K562 (cell line): ENCODE measurements at regions not wholly inside any gene's neighbourhood (a gene's known extent, or its start where the extent isn't known, plus 50 kb on each side); places are given as distances from the start of the nearest gene placed in this dataset.
A peak's percentile ranks its signal among the peaks of the same experiment; 100 is the strongest.

Experiments
- ATAC-seq: fragments of 200-7000 bp; cut with Tn5 transposase; 3 replicates; pipeline ENCODE4 v1.9.1; 2020; ENCODE audit warnings: moderate library complexity
- BruUV-seq: library from RNA; stranded (reverse); fragments of 400-500 nt; replicated peaks from 2 replicates; lab custom pipeline; 2021; lab: Mats Ljungman, UMichigan
- CTCF ChIA-PET: fragments of 300-600 bp; formaldehyde crosslinking; extraction: SDS; loops from one replicate; lab custom pipeline; 2021; ENCODE audit warnings: low intra/inter-chr PET ratio; lab: Yijun Ruan, JAX
- POLR2A ChIA-PET: fragments of 300-600, 350-650 bp; sonication (Branson Sonifier 250); formaldehyde crosslinking; extraction: SDS; loops from one replicate; lab custom pipeline; 2021; ENCODE audit warnings: antibody characterized with exemption, inconsistent platforms; lab: Yijun Ruan, JAX
- DNase-seq, 4 experiments: peaks; one replicate each; pipeline versions ENCODE4 v3.0.0 to v3.0.0-alpha.2; 2011 to 2018; ENCODE audit warnings: low spot score in 3 of 4, mixed read lengths in 3 of 4; ENCODE audit errors: extremely low read depth in 1 of 4
- FAIRE-seq: peaks from 2 replicates; lab custom pipeline; 2011; peaks lifted over from hg19 to GRCh38; lab: Jason Lieb, UNC
- H2AFZ ChIP-seq: 2 replicates; pipeline ENCODE4 v1.6.0; 2011; ENCODE audit warnings: low read depth, low read length, control low read depth, inconsistent platforms
- H3K27ac ChIP-seq: fragments of 200-600 bp; 3 replicates; pipeline ENCODE4 v1.8.0; 2011; ENCODE audit warnings: low read depth, mild to moderate bottlenecking, control low read depth, inconsistent platforms, low read length, moderate library complexity, mixed read lengths; ENCODE audit errors: extremely low read depth
- H3K27me3 ChIP-seq, 2 experiments: fragments of 300-600 bp in 1 of 2; 2 replicates in 1 of 2; 3 replicates in 1 of 2; pipeline versions ENCODE4 v1.6.0 to v1.8.0; 2011; ENCODE audit warnings: inconsistent platforms in 2 of 2, low read length in 2 of 2, mild to moderate bottlenecking in 1 of 2, mixed read lengths in 1 of 2, moderate library complexity in 1 of 2; ENCODE audit not compliant: control insufficient read depth in 2 of 2, insufficient read depth in 2 of 2
- H3K36me3 ChIP-seq: fragments of 300-600 bp; 3 replicates; pipeline ENCODE4 v1.8.0; 2011; ENCODE audit warnings: mild to moderate bottlenecking, low read length, inconsistent platforms; ENCODE audit not compliant: control insufficient read depth, insufficient read depth
- H3K4me1 ChIP-seq, 2 experiments: fragments of 200-600 bp in 1 of 2; replicated peaks in 1 of 2; 2 replicates in 1 of 2; 3 replicates in 1 of 2; pipeline versions ENCODE4 v1.5.1 to v1.8.0; 2011; ENCODE audit warnings: inconsistent platforms in 2 of 2, low read length in 2 of 2, mild to moderate bottlenecking in 1 of 2, mixed read lengths in 1 of 2, moderate library complexity in 1 of 2; ENCODE audit not compliant: control insufficient read depth in 2 of 2, insufficient read depth in 2 of 2
- H3K4me2 ChIP-seq: 2 replicates; pipeline ENCODE4 v1.6.1; 2011; ENCODE audit warnings: low read length, control low read depth, inconsistent platforms, mixed read lengths; ENCODE audit not compliant: insufficient read depth
- H3K4me3 ChIP-seq: fragments of 200-600 bp; sonication (generic), shearing (Covaris generic); 2 replicates; pipeline ENCODE4 v1.5.1; 2016; ENCODE audit warnings: control low read depth, inconsistent platforms
- H3K79me2 ChIP-seq: fragments of 200-600 bp; 3 replicates; pipeline ENCODE4 v1.8.0; 2011; ENCODE audit warnings: low read length, inconsistent platforms; ENCODE audit not compliant: control insufficient read depth, insufficient read depth
- H3K9ac ChIP-seq, 2 experiments: 2 replicates each; pipeline versions ENCODE4 v1.6.0 to v1.6.1; 2011; ENCODE audit warnings: low read depth in 2 of 2, low read length in 2 of 2, control low read depth in 1 of 2, inconsistent platforms in 1 of 2, mild to moderate bottlenecking in 1 of 2, mixed read lengths in 1 of 2; ENCODE audit not compliant: insufficient read depth in 1 of 2
- H3K9me1 ChIP-seq: one replicate; pipeline ENCODE4 v1.6.0; 2011; ENCODE audit warnings: inconsistent platforms, mild to moderate bottlenecking, low read length, moderate library complexity; ENCODE audit not compliant: control insufficient read depth, insufficient read depth
- H3K9me3 ChIP-seq: replicated peaks from 2 replicates; pipeline ENCODE4 v1.5.1; 2011; ENCODE audit warnings: low read depth, low read length, inconsistent platforms; ENCODE audit not compliant: control insufficient read depth, insufficient read depth
- H4K20me1 ChIP-seq: replicated peaks from 2 replicates; pipeline ENCODE4 v1.6.1; 2011; ENCODE audit warnings: low read length, inconsistent platforms, mixed read lengths; ENCODE audit not compliant: control insufficient read depth, insufficient read depth
- BHLHE40 ChIP-seq: IDR thresholded peaks from 2 replicates; pipeline ENCODE4 v1.6.1; 2011; ENCODE audit warnings: low read length, improper control_type of control experiment
- CBX1 ChIP-seq: sonication (generic); IDR thresholded peaks from 2 replicates; pipeline ENCODE4 v1.6.1; 2016; ENCODE audit warnings: antibody characterized with exemption, low read depth, mild to moderate bottlenecking
- CEBPG ChIP-seq, 3 experiments: fragments of 200-800 bp in 1 of 3; sonication (Bioruptor generic) in 1 of 3; sonication (generic) in 1 of 3; formaldehyde crosslinking in 1 of 3; IDR thresholded peaks in 2 of 3; conservative IDR thresholded peaks in 1 of 3; 2 replicates each; pipeline versions ENCODE4 v1.6.1 to v1.8.0; 2016 to 2022; ENCODE audit warnings: missing compliant biosample characterization in 2 of 3, missing genetic modification characterization in 2 of 3, mild to moderate bottlenecking in 1 of 3, missing genetic modification reagents in 1 of 3
- EHMT2 ChIP-seq: fragments of 450-650 bp; IDR thresholded peaks from 2 replicates; pipeline ENCODE4 v1.6.1; 2018; ENCODE audit warnings: antibody characterized with exemption
- FOXK2 ChIP-seq, 2 experiments: fragments of 450-650 bp; IDR thresholded peaks in 1 of 2; conservative IDR thresholded peaks in 1 of 2; 2 replicates each; pipeline ENCODE4 v1.6.1; 2016; ENCODE audit warnings: low read depth in 2 of 2, mild to moderate bottlenecking in 1 of 2
- GABPB2 ChIP-seq: fragments of 250-450 bp; sonication (Bioruptor Pico); conservative IDR thresholded peaks from 2 replicates; pipeline ENCODE4 v1.5.1; 2021; ENCODE audit warnings: mild to moderate bottlenecking
- HMGN3 ChIP-seq: IDR thresholded peaks from 2 replicates; pipeline ENCODE4 v1.6.1; 2011; ENCODE audit warnings: borderline replicate concordance, low read depth, mild to moderate bottlenecking, mixed read lengths, low read length; ENCODE audit not compliant: insufficient read length; ENCODE audit errors: extremely low read depth
- JUND ChIP-seq, 2 experiments: IDR thresholded peaks; 2 replicates in 1 of 2; 3 replicates in 1 of 2; pipeline ENCODE4 v1.6.1; 2011; ENCODE audit warnings: borderline replicate concordance in 2 of 2, low read depth in 2 of 2, low read length in 2 of 2, improper control_type of control experiment in 1 of 2, missing biosample characterization in 1 of 2, missing genetic modification characterization in 1 of 2, missing genetic modification reagents in 1 of 2
- MEIS2 ChIP-seq: fragments of 450-650 bp; IDR thresholded peaks from 2 replicates; pipeline ENCODE4 v1.6.1; 2014; ENCODE audit warnings: mild to moderate bottlenecking; ENCODE audit not compliant: partially characterized antibody
- NFATC3 ChIP-seq: fragments of 450-650 bp; IDR thresholded peaks from 2 replicates; pipeline ENCODE4 v1.6.1; 2017; ENCODE audit warnings: mild to moderate bottlenecking
- PHTF2 ChIP-seq: fragments of 250-450 bp; sonication (Bioruptor Pico); IDR thresholded peaks from 2 replicates; pipeline ENCODE4 v1.5.0; 2021; ENCODE audit warnings: mild to moderate bottlenecking
- SMAD1 ChIP-seq: fragments of 150-350 bp; IDR thresholded peaks from 2 replicates; pipeline ENCODE4 v1.6.1; 2014; ENCODE audit warnings: low read length, low read depth; ENCODE audit not compliant: partially characterized antibody
- SMARCA4 ChIP-seq: fragments of 450-650 bp; IDR thresholded peaks from 2 replicates; pipeline ENCODE4 v1.6.1; 2016
- ZNF175 ChIP-seq: fragments of 200-800 bp; sonication (Bioruptor generic); IDR thresholded peaks from 2 replicates; pipeline ENCODE4 v1.6.1; 2016; ENCODE audit warnings: low read depth, mild to moderate bottlenecking, missing genetic modification characterization, missing compliant biosample characterization
- ZNF589 ChIP-seq: fragments of 200-800 bp; sonication (Bioruptor generic); IDR thresholded peaks from 2 replicates; pipeline ENCODE4 v1.6.1; 2016; ENCODE audit warnings: low read depth, missing genetic modification characterization, missing compliant biosample characterization
- in situ Hi-C: fragments of 300-500 bp; cut with MboI; formaldehyde crosslinking; loops from 4 replicates; pipeline ENCODE4 v1.15.0; 2018; ENCODE audit warnings: inconsistent platforms, mixed read lengths
- intact Hi-C: fragments of 100-400 bp; cut with micrococcal nuclease; formaldehyde crosslinking; loops from 2 replicates; pipeline ENCODE4 v1.14.2; 2022
- TF ChIP-seq, protein P1 (sequence below): IDR thresholded peaks from 2 replicates; pipeline ENCODE4 v1.6.1; 2011; ENCODE audit not compliant: insufficient read length; ENCODE audit errors: extremely low read depth
- TF ChIP-seq, protein P2 (sequence below): fragments of 200-800 bp; sonication (Bioruptor generic); IDR thresholded peaks from 2 replicates; pipeline ENCODE4 v1.6.1; 2017; ENCODE audit warnings: missing genetic modification characterization, missing compliant biosample characterization
- TF ChIP-seq, protein P3 (sequence below), 2 experiments: fragments of 450-650 bp in 1 of 2; sonication (generic) in 1 of 2; formaldehyde crosslinking in 1 of 2; IDR thresholded peaks in 1 of 2; conservative IDR thresholded peaks in 1 of 2; 2 replicates each; pipeline versions ENCODE4 v1.6.1 to v1.8.1; 2016 to 2023; ENCODE audit warnings: mild to moderate bottlenecking in 2 of 2, moderate library complexity in 2 of 2, inconsistent platforms in 1 of 2, missing genetic modification reagents in 1 of 2

DNA sequence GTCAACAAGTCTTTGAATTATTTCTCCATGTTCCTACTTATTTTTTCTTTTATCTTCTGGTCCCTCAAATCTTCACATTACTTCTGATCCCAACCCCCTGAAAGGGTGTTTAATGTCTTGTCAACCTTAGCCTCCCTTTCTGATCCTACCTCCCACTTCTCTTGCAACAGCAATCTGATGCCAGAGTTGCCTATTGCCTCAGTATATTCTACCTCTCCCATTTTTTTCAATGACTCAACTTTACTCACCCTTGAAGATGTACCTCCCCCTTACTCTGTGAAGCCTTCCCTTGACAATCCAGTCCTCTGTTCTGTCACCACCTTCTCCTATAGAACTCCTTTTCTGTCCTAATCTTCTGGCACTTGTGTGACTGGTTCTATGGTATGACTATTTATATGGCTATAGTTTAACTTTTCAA is 99.5 kb upstream of the CD55 start:
- H4K20me1 ChIP-seq: no peaks in the 10 kb centered on the region
- peak overlapping the region; percentile 26; the same call in 1 of the 2 replicates for H2AFZ ChIP-seq
- FAIRE-seq (peak; percentile 58), ATAC-seq (peak; percentile 66), DNase-seq (peak in 2 of 4 experiments; percentile 56 to 58)
- BruUV-seq: no TSS peak
- peaks cover 6 to 40% of the 10 kb centered on the region in 2 experiments; a peak in 4 of 5 replicates for H3K4me1 ChIP-seq
- H3K4me3 ChIP-seq: no peak overlapping the region
- no peaks in the 10 kb centered on the region for H3K79me2 ChIP-seq
- no peaks in the 10 kb centered on the region for H3K36me3 ChIP-seq
- H3K27me3 ChIP-seq: no peaks in the 10 kb centered on the region
- H3K9me1 ChIP-seq: no peaks in the 10 kb centered on the region
- no peak overlapping the region for H3K9ac ChIP-seq
- H3K4me2 ChIP-seq: no peak overlapping the region
- H3K27ac ChIP-seq: peak overlapping the region; percentile 23; the same call in 1 of the 3 replicates
- intact Hi-C loops: no loop called here
- no peaks in the 10 kb centered on the region for H3K9me3 ChIP-seq
- CTCF ChIA-PET: interaction anchor here (0.6 kb wide), 1 partner anchor 74 kb away, joined by 8 read pairs; no protein-coding TSS in a partner anchor
- POLR2A ChIA-PET: interaction anchor here (0.6 to 1.1 kb wide), 2 partner anchors 19 to 26 kb away, joined by 3 to 4 read pairs; no protein-coding TSS in a partner anchor
- in situ Hi-C loops: no loop called here
- TF ChIP-seq EHMT2 (peak; percentile 45; the same call in 1 of the 2 replicates), SMARCA4 (peak; percentile 43; the same call in 1 of the 2 replicates), FOXK2 (conservative IDR thresholded peaks at IDR 0.05 in 1 of 2, IDR thresholded peaks at IDR 0.05 in 1 of 2; ENCODE audit: low read depth in 2 of 2) (0 out of 4 replicates have a peak, but pooled peaks of 1 of the 2 experiments have one; percentile 4), SMAD1 (no peak), CBX1 (no peak), BHLHE40 (no peak), JUND (IDR thresholded peaks at IDR 0.05; ENCODE audit: borderline replicate concordance, low read depth, low read length) (peak; percentile 57), JUND (tag; IDR thresholded peaks at IDR 0.05; ENCODE audit: borderline replicate concordance, low read depth, low read length) (no peak), ZNF589 (CRISPR knock-in tag) (peak; percentile 82), ZNF175 (CRISPR knock-in tag) (peak; percentile 68), PHTF2 (CRISPR knock-in tag) (no peak), NFATC3 (no peak), HMGN3 (no peak), CEBPG (CRISPR knock-in tag; IDR thresholded peaks at IDR 0.05) (no peak; the same call in 1 of the 2 replicates), CEBPG (tag; conservative IDR thresholded peaks at IDR 0.05 in 1 of 2, IDR thresholded peaks at IDR 0.05 in 1 of 2) (peak; percentile 55 to 88), MEIS2 (peak; percentile 19), GABPB2 (CRISPR knock-in tag) (no peak)
- TF ChIP-seq, protein P1, sequence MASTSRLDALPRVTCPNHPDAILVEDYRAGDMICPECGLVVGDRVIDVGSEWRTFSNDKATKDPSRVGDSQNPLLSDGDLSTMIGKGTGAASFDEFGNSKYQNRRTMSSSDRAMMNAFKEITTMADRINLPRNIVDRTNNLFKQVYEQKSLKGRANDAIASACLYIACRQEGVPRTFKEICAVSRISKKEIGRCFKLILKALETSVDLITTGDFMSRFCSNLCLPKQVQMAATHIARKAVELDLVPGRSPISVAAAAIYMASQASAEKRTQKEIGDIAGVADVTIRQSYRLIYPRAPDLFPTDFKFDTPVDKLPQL: no peak
- TF ChIP-seq, protein P2, sequence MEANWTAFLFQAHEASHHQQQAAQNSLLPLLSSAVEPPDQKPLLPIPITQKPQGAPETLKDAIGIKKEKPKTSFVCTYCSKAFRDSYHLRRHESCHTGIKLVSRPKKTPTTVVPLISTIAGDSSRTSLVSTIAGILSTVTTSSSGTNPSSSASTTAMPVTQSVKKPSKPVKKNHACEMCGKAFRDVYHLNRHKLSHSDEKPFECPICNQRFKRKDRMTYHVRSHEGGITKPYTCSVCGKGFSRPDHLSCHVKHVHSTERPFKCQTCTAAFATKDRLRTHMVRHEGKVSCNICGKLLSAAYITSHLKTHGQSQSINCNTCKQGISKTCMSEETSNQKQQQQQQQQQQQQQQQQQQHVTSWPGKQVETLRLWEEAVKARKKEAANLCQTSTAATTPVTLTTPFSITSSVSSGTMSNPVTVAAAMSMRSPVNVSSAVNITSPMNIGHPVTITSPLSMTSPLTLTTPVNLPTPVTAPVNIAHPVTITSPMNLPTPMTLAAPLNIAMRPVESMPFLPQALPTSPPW (CRISPR knock-in tag): 0 out of 2 replicates have a peak, but pooled peaks have one; percentile 27
- TF ChIP-seq, protein P3, sequence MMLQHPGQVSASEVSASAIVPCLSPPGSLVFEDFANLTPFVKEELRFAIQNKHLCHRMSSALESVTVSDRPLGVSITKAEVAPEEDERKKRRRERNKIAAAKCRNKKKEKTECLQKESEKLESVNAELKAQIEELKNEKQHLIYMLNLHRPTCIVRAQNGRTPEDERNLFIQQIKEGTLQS (IDR thresholded peaks at IDR 0.05): peak; percentile 71
- TF ChIP-seq, protein P3 (CRISPR knock-in tag; conservative IDR thresholded peaks at IDR 0.05): no peak
